ENCODE measurements at regions not wholly inside any gene's neighbourhood (a gene's known extent, or its start where the extent isn't known, plus 50 kb on each side); places are given as distances from the start of the nearest gene placed in this dataset.

DNA sequence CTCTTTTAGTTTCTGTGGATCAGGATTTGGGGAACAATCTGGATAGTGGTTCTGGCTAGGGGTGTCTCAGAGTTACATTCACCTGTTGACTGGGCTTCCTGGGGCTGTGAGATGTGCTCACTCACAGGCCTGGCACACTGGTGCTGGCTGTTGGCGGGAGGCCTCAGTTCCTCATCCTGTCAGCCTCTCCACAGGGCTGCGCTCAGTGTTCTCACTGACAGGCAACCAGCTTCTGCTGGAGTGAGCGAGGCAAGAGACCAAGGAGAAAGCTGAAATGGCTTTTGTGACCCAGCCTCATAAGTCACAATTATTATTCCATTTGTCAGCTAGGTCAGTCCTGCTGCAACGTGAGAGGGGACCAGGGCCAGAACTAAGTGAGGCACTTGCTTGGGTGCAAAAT lies 180.6 kb upstream of the GLI2 start:
- no peak for DNase-seq

DNA sequence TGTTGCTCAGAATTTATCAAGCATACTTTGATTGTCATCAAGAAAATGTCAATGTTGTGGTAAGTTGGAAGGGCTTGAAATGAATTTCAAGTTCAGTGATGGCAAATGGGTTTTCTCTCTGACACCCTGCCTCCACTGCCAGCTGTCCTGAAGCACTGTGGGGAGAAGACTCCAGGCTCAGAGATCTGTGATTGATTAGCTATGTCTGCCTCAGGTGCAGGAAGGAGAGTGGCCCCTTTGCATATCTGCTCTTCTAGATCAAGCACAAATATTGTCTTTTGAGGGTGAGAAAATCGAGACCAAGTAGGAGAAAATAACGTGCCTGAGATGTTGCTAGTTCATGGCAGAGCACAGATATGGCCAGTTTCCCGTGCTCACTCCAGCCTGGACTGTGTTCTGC lies 178.8 kb upstream of the GLI2 start:
- DNase-seq, result no peak

GRCh38 chr2:120558847-120559246 lies 176.8 kb upstream of the GLI2 start:
- no peak for DNase-seq

GRCh38 chr2:120559401-120559800 lies 176.3 kb upstream of the GLI2 start:
- DNase-seq, result no peak

- DNase-seq, result no peak
Observed at GRCh38 chr2:120560330-120560729, 175.3 kb upstream of the GLI2 start.

GRCh38 chr2:120561379-120562035 lies 174.2 kb upstream of the GLI2 start:
- no peak for DNase-seq

DNA sequence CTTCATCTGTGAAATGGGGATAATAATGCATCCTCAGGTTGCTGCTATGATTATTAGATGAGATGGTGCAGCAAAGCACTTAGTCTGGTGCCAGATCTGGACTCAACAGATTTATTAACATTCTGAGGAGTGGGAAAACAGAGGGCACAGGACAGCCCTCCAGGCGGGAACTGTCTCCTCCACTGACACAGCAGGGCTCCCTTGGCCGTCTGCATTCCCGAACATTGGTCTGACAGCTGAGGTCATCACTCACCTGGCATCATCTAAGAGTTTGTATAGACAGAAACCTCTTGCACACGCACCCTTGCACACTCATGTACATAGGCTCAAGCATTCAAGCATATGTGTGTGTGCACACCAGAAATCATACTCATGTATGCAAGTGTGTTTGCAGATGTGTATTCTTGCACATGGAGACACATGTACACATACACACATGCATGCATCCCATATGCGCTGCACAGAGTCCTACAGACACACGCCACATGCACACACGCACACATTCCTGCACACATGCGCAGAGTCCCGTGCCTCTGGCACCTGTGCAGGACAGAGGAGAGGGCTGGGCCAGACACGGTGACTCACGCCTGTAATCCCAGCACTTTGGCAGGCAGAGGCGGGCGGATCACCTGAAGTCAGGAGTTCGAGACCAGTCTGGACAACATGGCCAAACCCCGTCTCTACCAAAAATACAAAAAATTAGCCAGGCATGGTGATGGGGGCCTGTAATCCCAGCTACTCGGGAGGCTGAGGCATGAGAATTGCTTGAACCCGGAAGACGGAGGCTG lies 173.3 kb upstream of the GLI2 start:
- no peak for DNase-seq

GRCh38 chr2:120563616-120564015 lies 172.1 kb upstream of the GLI2 start:
- DNase-seq, result no peak

DNA sequence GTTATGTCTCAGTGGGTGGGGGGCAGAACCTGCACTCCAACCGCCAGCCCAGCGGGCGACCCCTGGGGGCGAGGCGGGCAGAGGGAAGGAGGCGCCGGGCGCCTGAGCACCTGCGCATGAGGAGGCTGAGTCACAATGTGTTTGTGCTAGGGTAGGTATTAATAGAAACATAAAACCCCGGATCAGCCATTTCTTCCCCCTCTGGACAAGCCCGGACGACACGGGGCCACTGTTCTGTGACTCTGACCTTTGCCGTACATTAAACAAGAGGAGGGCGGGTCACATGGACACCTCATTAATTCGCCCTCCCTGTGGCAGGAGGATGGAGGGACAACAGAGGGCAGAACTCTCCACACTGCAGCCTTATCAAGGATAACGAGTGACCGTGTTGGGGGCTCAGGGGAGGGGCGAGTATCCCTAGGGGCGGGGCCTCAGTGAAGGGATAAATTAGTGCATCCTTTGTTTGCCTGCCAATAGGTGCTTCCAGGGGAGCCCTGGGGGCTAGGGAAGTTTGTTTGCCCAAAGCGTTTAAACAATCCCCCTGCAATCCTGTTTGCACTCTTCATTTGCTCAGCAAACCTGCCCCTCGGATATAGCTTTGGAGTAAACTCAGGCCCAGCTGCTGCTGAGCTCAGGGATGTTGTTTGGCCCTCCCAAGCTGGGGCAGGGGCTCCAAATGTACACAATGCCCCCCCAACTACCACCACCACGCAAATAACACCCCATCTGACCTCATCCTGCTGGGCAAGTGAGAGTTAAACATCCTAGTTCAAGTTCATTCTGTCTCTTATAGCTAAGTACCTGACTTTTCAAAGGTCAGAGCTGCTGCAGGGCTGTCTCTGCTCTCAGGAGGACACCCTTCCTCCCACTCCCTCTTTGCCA lies 171.2 kb upstream of the GLI2 start:
- no peak for DNase-seq

GRCh38 chr2:120565095-120565460 lies 170.6 kb upstream of the GLI2 start:
- DNase-seq, result no peak

- no peak for DNase-seq
Observed at GRCh38 chr2:120565929-120566328, 169.7 kb upstream of the GLI2 start.

- DNase-seq, result no peak
Observed at GRCh38 chr2:120566331-120567035, 169.2 kb upstream of the GLI2 start.

GRCh38 chr2:120567128-120567527 lies 168.5 kb upstream of the GLI2 start:
- no peak for DNase-seq

DNA sequence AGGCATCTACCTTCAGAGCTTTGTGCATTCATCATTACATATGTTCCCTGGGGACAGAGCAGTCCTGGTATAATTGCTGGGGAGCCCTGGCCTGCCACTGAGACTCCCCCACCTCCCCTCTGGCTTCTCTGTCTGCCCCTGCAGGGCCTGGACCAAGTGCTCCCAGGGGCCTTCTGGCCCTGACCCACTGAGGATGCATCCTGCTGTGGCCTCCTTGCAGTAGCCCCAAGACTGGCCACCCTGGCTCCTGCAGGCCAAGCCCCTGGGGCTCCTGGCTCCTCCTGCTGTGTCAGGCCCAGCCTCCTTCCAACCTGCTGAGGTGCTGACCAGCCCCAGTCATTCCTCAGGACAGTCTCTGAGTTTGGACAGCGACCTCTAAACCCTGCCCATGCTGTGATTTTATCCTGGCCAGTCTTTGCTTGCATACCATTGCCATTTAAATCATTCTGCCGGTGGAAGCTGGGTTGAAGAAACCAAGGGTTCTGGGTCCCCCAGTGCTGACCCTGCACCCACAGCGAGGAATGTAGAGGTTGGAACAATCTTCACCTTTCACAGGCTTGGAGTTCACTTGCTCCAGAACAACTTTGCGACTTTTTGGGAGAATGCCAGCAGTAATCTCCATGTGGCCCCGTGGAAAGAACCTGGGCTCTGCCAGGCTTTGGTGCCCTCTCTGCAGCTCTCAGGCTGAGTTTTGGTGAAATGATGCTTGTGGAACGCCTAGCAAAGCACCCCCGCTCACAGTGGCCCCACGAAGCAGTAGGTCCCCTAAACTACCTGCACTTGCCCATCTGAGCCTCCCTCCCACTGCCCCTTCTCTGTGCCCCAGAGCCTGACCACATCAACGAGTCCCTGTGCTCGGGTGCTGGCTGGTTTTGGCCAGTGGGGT lies 167.3 kb upstream of the GLI2 start:
- no peak for DNase-seq

GRCh38 chr2:120568975-120569268 lies 166.7 kb upstream of the GLI2 start:
- no peak for DNase-seq

DNA sequence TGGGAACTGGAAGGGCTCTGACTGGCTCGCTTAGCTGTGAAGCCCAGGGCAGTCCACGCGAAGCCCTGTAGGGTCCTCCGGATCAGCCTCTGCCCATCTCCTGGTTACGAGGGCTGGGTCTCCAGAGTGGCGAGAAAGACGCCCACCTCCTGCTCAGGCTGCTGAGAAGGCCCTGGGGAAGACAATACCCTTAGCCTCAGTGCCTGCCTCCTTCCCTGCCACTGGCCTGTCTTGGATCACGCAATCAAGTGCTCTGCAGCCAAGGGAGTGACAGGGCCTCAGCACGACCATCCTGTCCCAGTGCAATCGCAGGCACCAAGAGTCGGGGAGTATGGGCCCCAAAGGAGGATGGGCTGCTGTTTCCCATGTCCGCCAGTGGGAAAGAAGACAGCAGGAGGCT lies 165.7 kb upstream of the GLI2 start:
- no peak for DNase-seq

- DNase-seq, result no peak
Observed at GRCh38 chr2:120570546-120570945, 165.1 kb upstream of the GLI2 start.

- DNase-seq, result no peak
Observed at GRCh38 chr2:120571015-120571728, 164.5 kb upstream of the GLI2 start.

- no peak for DNase-seq
Observed at GRCh38 chr2:120572226-120572625, 163.4 kb upstream of the GLI2 start.

GRCh38 chr2:120574620-120575019 lies 161.0 kb upstream of the GLI2 start:
- no peak for DNase-seq

- no peak for DNase-seq
Observed at GRCh38 chr2:120575966-120576365, 159.7 kb upstream of the GLI2 start.

Data from NCI-H2227 treated with DMSO at 0.1 percent for 48 hours (cell line).